Endothelial cell of umbilical vein (primary cell): ENCODE measurements at regions not wholly inside any gene's neighbourhood (a gene's known extent, or its start where the extent isn't known, plus 50 kb on each side); places are given as distances from the start of the nearest gene placed in this dataset.
"Not testable (repeated sequence)": the region's sequence is repeated elsewhere in the genome, so short reads cannot be mapped to it uniquely, and the experiment has no call there.

Experiments used
- BruUV-seq: library from RNA; stranded (reverse); fragments of 400-500 nt; replicated peaks from 2 replicates; lab custom pipeline; 2021; lab: Mats Ljungman, UMichigan
- CTCF ChIA-PET: fragments of 300-600, 350-600 bp; sonication (Branson Sonifier 250); formaldehyde crosslinking; loops from one replicate; lab custom pipeline; 2021; ENCODE audit warnings: antibody characterized with exemption, inconsistent platforms; lab: Charles Lee
- POLR2A ChIA-PET: fragments of 300-600, 350-600 bp; sonication (Branson Sonifier 250); formaldehyde crosslinking; loops from one replicate; lab custom pipeline; 2021; ENCODE audit warnings: antibody characterized with exemption, inconsistent platforms; lab: Charles Lee
- DNase-seq: peaks from one replicate; pipeline ENCODE4 v3.0.0-alpha.2; 2011; ENCODE audit warnings: low read depth, low spot score
- FAIRE-seq: peaks from 2 replicates; lab custom pipeline; 2011; peaks lifted over from hg19 to GRCh38; lab: Jason Lieb, UNC
- H2AFZ ChIP-seq: 2 replicates; pipeline ENCODE4 v1.6.0; 2012; ENCODE audit warnings: low read depth, low read length, control low read depth, inconsistent platforms
- H3K27ac ChIP-seq: 2 replicates; pipeline ENCODE4 v1.5.1; 2011; ENCODE audit warnings: low read depth, mild to moderate bottlenecking, control low read depth, low read length, moderate library complexity; ENCODE audit not compliant: insufficient read depth
- H3K27me3 ChIP-seq, 2 experiments: 2 replicates each; pipeline versions ENCODE4 v1.6.0 to v1.6.1; 2011; ENCODE audit warnings: low read length in 2 of 2, mixed read lengths in 1 of 2; ENCODE audit not compliant: control insufficient read depth in 2 of 2, insufficient read depth in 2 of 2
- H3K36me3 ChIP-seq, 2 experiments: 2 replicates in 1 of 2; 3 replicates in 1 of 2; pipeline ENCODE4 v1.5.1; 2011; ENCODE audit warnings: low read length in 2 of 2, mild to moderate bottlenecking in 1 of 2, moderate library complexity in 1 of 2; ENCODE audit not compliant: control insufficient read depth in 2 of 2, insufficient read depth in 2 of 2; ENCODE audit errors: extremely low read depth in 1 of 2
- H3K4me1 ChIP-seq: 3 replicates; pipeline ENCODE4 v1.5.1; 2011; ENCODE audit warnings: mild to moderate bottlenecking, low read length; ENCODE audit not compliant: control insufficient read depth, insufficient read depth; ENCODE audit errors: extremely low read depth
- H3K4me2 ChIP-seq: 2 replicates; pipeline ENCODE4 v1.6.1; 2011; ENCODE audit warnings: low read length, control low read depth, mixed read lengths; ENCODE audit not compliant: insufficient read depth
- H3K4me3 ChIP-seq, 3 experiments: fragments of 200-600 bp in 1 of 3; sonication (generic), shearing (Covaris generic) in 1 of 3; replicated peaks in 1 of 3; 2 replicates each; pipeline ENCODE4 v1.5.1; 2011 to 2016; ENCODE audit warnings: control low read depth in 3 of 3, low read length in 3 of 3, mild to moderate bottlenecking in 2 of 3, inconsistent platforms in 1 of 3, low read depth in 1 of 3, moderate library complexity in 1 of 3; ENCODE audit not compliant: insufficient read depth in 1 of 3
- H3K79me2 ChIP-seq: 2 replicates; pipeline ENCODE4 v1.6.0; 2012; ENCODE audit warnings: low read length, inconsistent platforms; ENCODE audit not compliant: control insufficient read depth, insufficient read depth
- H3K9ac ChIP-seq: replicated peaks from 2 replicates; pipeline ENCODE3; 2011; ENCODE audit warnings: low read length, control low read depth; ENCODE audit not compliant: insufficient read depth; ENCODE audit errors: extremely low read depth
- H3K9me1 ChIP-seq: replicated peaks from 3 replicates; pipeline ENCODE4 v1.6.0; 2011; ENCODE audit warnings: mild to moderate bottlenecking, low read length; ENCODE audit not compliant: control insufficient read depth, insufficient read depth; ENCODE audit errors: extremely low read depth
- H3K9me3 ChIP-seq: replicated peaks from 2 replicates; pipeline ENCODE4 v1.5.1; 2012; ENCODE audit warnings: low read length, inconsistent platforms; ENCODE audit not compliant: control insufficient read depth, insufficient read depth
- H4K20me1 ChIP-seq: replicated peaks from 2 replicates; pipeline ENCODE3; 2011; ENCODE audit warnings: mild to moderate bottlenecking, low read length; ENCODE audit not compliant: control insufficient read depth, insufficient read depth; ENCODE audit errors: extremely low read depth
- EZH2 ChIP-seq: IDR thresholded peaks from 2 replicates; pipeline ENCODE4 v1.6.1; 2012; ENCODE audit warnings: borderline replicate concordance, low read depth, mild to moderate bottlenecking, moderate library complexity, low read length, inconsistent platforms; ENCODE audit not compliant: severe bottlenecking
- FOS ChIP-seq: IDR thresholded peaks from 2 replicates; pipeline ENCODE4 v1.6.1; 2011; ENCODE audit warnings: mild to moderate bottlenecking, low read length, moderate library complexity, borderline replicate concordance; ENCODE audit not compliant: insufficient read depth
- dilution Hi-C: fragments of 300-500 bp; cut with MboI; formaldehyde crosslinking; loops from one replicate; pipeline ENCODE4 v1.15.0; 2019; ENCODE audit warnings: low sequenced_read_pairs; ENCODE audit not compliant: extremely low pct_ligation_motif_present
- intact Hi-C: fragments of 100-400 bp; cut with micrococcal nuclease; formaldehyde crosslinking; loops from one replicate; pipeline ENCODE4 v1.10.0; 2022

DNA sequence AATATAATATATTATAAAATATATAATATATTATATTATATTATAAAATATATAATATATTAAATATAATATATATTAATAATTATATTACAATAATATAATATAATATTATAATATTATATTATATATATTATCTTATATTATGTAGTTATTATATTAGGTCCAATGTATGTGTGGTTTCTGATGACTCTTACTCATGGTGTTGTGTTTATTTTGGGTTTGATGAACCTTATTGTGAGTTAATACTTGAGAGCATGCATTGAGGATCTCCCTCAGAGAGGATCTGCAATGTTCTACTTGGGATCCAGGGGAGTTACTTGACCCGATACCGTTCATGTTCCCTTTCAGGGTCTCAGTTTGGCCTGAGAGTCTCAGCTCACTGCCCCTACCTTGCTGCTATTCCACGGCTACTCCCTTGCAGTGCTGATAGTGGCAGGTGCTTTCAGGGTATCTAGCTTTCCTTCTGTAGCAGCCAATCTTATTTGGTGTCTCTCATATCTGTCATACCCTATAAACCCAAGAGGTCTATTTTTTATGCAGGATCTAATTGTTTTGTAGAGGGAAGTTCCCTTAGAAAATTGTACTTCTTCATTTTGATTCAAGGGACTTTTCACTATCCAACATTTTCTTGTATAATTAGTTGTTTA is 89.1 kb upstream of the ZDHHC17 start:
- POLR2A ChIA-PET, result no interaction called here
- Histone ChIP-seq H3K27ac (no peak overlapping the region), H3K27me3 (no peaks in the 10 kb centered on the region), H4K20me1 (no peaks in the 10 kb centered on the region), H2AFZ (no peak overlapping the region), H3K79me2 (no peaks in the 10 kb centered on the region), H3K9me1 (no peaks in the 10 kb centered on the region), H3K9me3 (no peaks in the 10 kb centered on the region), H3K9ac (no peak overlapping the region), H3K4me3 (no peak overlapping the region), H3K36me3 (no peaks in the 10 kb centered on the region), H3K4me1 (peaks cover 4% of the 10 kb centered on the region), H3K4me2 (no peak overlapping the region)
- dilution Hi-C loops, result no loop called here
- TF ChIP-seq FOS (no peak), EZH2 (no peak)
- no peak for DNase-seq
- intact Hi-C loops, result no loop called here
- BruUV-seq, result no TSS peak
- CTCF ChIA-PET, result no interaction called here
- FAIRE-seq, result no peak

DNA sequence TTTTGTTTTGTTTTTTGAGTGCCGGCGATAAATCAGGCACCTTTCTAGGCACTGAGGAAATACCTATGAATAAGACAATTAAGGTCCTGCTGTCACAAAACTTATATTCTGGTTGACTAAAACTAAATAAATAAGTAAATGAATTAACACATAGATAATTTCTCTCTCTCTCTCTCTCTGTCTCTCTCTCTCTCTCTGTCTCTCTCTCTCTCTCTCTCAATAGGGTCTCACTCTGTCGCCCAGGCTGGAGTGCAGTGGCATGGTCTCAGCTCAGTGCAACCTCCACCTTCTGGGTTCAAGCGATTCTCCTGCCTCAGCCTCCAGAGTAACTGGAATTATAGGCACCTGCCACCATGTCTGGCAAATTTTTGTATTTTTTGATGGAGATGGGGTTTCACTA is 87.7 kb upstream of the ZDHHC17 start:
- DNase-seq, H3K27ac ChIP-seq, H3K4me1 ChIP-seq, CTCF ChIA-PET, FAIRE-seq, H3K9ac ChIP-seq, BruUV-seq, H3K9me1 ChIP-seq, H2AFZ ChIP-seq, dilution Hi-C loops, H3K27me3 ChIP-seq, H4K20me1 ChIP-seq, H3K9me3 ChIP-seq, H3K4me3 ChIP-seq, H3K4me2 ChIP-seq, H3K79me2 ChIP-seq, intact Hi-C loops, H3K36me3 ChIP-seq, POLR2A ChIA-PET: not testable (repeated sequence)
